ENCODE measurements at regions not wholly inside any gene's neighbourhood (a gene's known extent, or its start where the extent isn't known, plus 50 kb on each side); places are given as distances from the start of the nearest gene placed in this dataset.

GRCh38 chr5:30104872-30105596 lies 1088.5 kb upstream of the CDH6 start:
- no peak for TF ChIP-seq TAF1 (IDR thresholded peaks at IDR 0.05; ENCODE audit: low read depth)
- no peak for TF ChIP-seq YY1 (IDR thresholded peaks at IDR 0.05; ENCODE audit: low read depth)
- TF ChIP-seq, protein P1, sequence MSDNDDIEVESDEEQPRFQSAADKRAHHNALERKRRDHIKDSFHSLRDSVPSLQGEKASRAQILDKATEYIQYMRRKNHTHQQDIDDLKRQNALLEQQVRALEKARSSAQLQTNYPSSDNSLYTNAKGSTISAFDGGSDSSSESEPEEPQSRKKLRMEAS (IDR thresholded peaks at IDR 0.05): no peak
- no peak for TF ChIP-seq USF1 (IDR thresholded peaks at IDR 0.05)
- no peak for TF ChIP-seq FOXM1 (IDR thresholded peaks at IDR 0.05; ENCODE audit: borderline replicate concordance, low read depth)
- no peak for TF ChIP-seq EGR1 (IDR thresholded peaks at IDR 0.05)
- no peak for TF ChIP-seq TEAD4 (IDR thresholded peaks at IDR 0.05)
- TF ChIP-seq EP300 (IDR thresholded peaks at IDR 0.05; ENCODE audit: borderline replicate concordance): no peak
- no peak for TF ChIP-seq CREB1 (IDR thresholded peaks at IDR 0.05; ENCODE audit: low read depth)
- no peak for TF ChIP-seq REST (IDR thresholded peaks at IDR 0.05; ENCODE audit: low read depth)

Data from Ishikawa (cell line).